Ovary (tissue), 7 donors: ENCODE measurements at regions not wholly inside any gene's neighbourhood (a gene's known extent, or its start where the extent isn't known, plus 50 kb on each side); places are given as distances from the start of the nearest gene placed in this dataset.

Experiments used
- DNase-seq, 5 donors: peaks; one replicate each; pipeline ENCODE4 v3.0.0-alpha.2; 2019 to 2020
- H3K27ac ChIP-seq, 2 donors: fragments of 200-600 bp; one replicate each; pipeline versions ENCODE4 v1.5.1 to v1.8.0; 2019 to 2022
- H3K27me3 ChIP-seq: fragments of 200-600 bp; one replicate; pipeline ENCODE4 v1.8.0; 2022
- H3K36me3 ChIP-seq: fragments of 200-600 bp; sonication (generic); one replicate; pipeline ENCODE4 v1.5.1; 2019
- H3K4me1 ChIP-seq: one replicate; pipeline ENCODE4 v1.8.1; 2013; ENCODE audit warnings: mild to moderate bottlenecking, moderate library complexity; ENCODE audit not compliant: insufficient read depth
- H3K4me3 ChIP-seq: fragments of 200-600 bp; sonication (generic); one replicate; pipeline ENCODE4 v1.5.1; 2017
- H3K9me3 ChIP-seq, 2 donors: fragments of 200-600 bp in 1 of 2; sonication (generic) in 1 of 2; one replicate each; pipeline versions ENCODE4 v1.5.1 to v1.8.1; 2013 to 2019; ENCODE audit warnings: mild to moderate bottlenecking in 1 of 2, moderate library complexity in 1 of 2
- CTCF ChIP-seq, 3 donors: fragments of 450-650 bp in 2 of 3; fragments of 200-600 bp in 1 of 3; IDR thresholded peaks; one replicate each; pipeline versions ENCODE4 v1.5.1 to v1.8.0; 2016 to 2022; ENCODE audit warnings: antibody characterized with exemption in 3 of 3, mild to moderate bottlenecking in 1 of 3
- EP300 ChIP-seq: sonication (generic); formaldehyde crosslinking; IDR thresholded peaks from one replicate; pipeline ENCODE4 v1.6.1; 2017; ENCODE audit warnings: antibody characterized with exemption
- POLR2A ChIP-seq: fragments of 450-650 bp; IDR thresholded peaks from one replicate; pipeline ENCODE4 v1.6.1; 2017; ENCODE audit warnings: antibody characterized with exemption, mild to moderate bottlenecking, moderate library complexity
- WGBS, 3 donors: extraction: QIAGEN DNeasy Blood & Tissue Kit in 1 of 3; methylation state at CpG; one replicate each; pipeline versions ENCODE4 v1.1.5 to v1.1.7; 2013 to 2017; 5-methylcytosine and 5-hydroxymethylcytosine counted together
- intact Hi-C, 4 donors: fragments of 100-400 bp; cut with DNase I; formaldehyde crosslinking; loops; one replicate each; pipeline versions ENCODE4 v1.11.0 to v1.15.1; 2022 to 2023
- donor health status: DM: no; HTN: no; CAD: no; lungs with moderate emphysema.
- donor health status: DM: no; HTN: no; CAD: no.
- donor health status: Bipolar disorder and iron deficiency.
- donor health status: DM: no; HTN: no; CAD: no.
- donor health status: DM: yes; HTN: yes; CAD: no.

GRCh38 chr17:73827627-73828291, 183.5 kb upstream of the SDK2 start:
- Histone ChIP-seq H3K4me1 (no peaks in the 10 kb centered on the region), H3K4me3 (no peak overlapping the region), H3K27me3 (no peaks in the 10 kb centered on the region), H3K9me3 (no peaks in the 10 kb centered on the region), H3K36me3 (no peaks in the 10 kb centered on the region), H3K27ac (no peak overlapping the region)
- intact Hi-C loops, result loop anchor here in 1 of 4 donors (10.0 kb wide), 1 partner anchor 57 kb away; no protein-coding TSS in a partner anchor
- TF ChIP-seq EP300 (no peak), POLR2A (no peak), CTCF (IDR thresholded peaks at IDR 0.05) (no peak)
- DNase-seq, result no peak
- 58 to 65% (median 62%) methylated on average over 19 of the region's 19 CpGs for WGBS, 3 donors

- DNase-seq, result no peak
- intact Hi-C loops, result loop anchor here in 1 of 4 donors (10.0 kb wide), 1 partner anchor 55 kb away; no protein-coding TSS in a partner anchor
- no peaks in the 10 kb centered on the region for H3K9me3 ChIP-seq
- no peaks in the 10 kb centered on the region for H3K27me3 ChIP-seq
- no peak for TF ChIP-seq POLR2A
- no peak for TF ChIP-seq EP300
- TF ChIP-seq CTCF (IDR thresholded peaks at IDR 0.05), result no peak
- H3K27ac ChIP-seq, result no peak overlapping the region
- H3K36me3 ChIP-seq, result no peaks in the 10 kb centered on the region
- 83 to 88% (median 87%) methylated on average over 13 of the region's 13 CpGs for WGBS, 3 donors
- H3K4me3 ChIP-seq, result no peak overlapping the region
- H3K4me1 ChIP-seq, result no peaks in the 10 kb centered on the region
These were observed 185.5 kb upstream of the SDK2 start for GRCh38 chr17:73829676-73830280.

- WGBS, 3 donors, result 85 to 94% (median 90%) methylated on average over 6 of the region's 6 CpGs
- Histone ChIP-seq H3K36me3 (no peaks in the 10 kb centered on the region), H3K27me3 (no peaks in the 10 kb centered on the region), H3K4me1 (no peaks in the 10 kb centered on the region), H3K27ac (no peak overlapping the region), H3K9me3 (no peaks in the 10 kb centered on the region), H3K4me3 (no peak overlapping the region)
- no peak for DNase-seq
- TF ChIP-seq CTCF (IDR thresholded peaks at IDR 0.05) (no peak), EP300 (no peak), POLR2A (no peak)
- intact Hi-C loops, result no loop called here
These were observed 187.5 kb upstream of the SDK2 start for GRCh38 chr17:73831699-73832098.

DNA sequence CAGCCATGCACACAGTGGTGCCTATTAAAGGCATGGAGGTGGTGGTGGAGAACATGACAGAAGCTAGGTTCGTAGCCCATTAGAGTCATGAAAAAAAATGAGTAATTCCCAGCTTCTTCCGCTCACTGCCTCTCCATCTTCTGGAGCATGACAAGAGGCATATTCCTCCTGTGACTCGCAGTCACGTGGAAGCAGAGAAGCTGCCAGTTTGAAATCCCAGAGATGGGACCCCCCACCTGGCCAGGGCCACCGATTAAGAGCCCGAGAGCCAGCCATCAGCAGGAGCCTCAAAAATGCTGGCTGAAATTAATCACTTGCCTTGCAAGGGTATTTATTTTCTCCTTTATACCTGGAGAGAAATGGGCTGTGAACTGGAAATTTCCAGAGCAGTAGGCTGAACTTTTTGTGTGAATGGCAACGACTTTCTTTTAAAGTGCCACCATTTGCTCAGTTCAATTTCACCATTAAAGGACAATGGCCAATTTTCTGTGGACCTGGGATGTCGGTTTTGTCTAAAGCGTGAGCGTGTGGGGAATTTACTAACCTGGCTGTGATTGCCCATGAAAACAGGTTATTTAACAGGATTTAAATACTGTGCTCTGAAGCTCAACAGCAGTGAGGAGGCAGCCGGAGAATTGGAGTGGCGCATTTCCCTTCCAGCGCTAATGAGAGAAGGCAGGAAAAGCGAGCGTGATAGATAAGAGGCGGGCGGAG, 189.7 kb upstream of the SDK2 start:
- Histone ChIP-seq H3K27me3 (no peaks in the 10 kb centered on the region), H3K4me1 (no peaks in the 10 kb centered on the region), H3K9me3 (no peaks in the 10 kb centered on the region), H3K27ac (no peak overlapping the region), H3K36me3 (no peaks in the 10 kb centered on the region), H3K4me3 (no peak overlapping the region)
- DNase-seq, result no peak
- TF ChIP-seq CTCF (IDR thresholded peaks at IDR 0.05) (no peak), POLR2A (no peak), EP300 (no peak)
- 30 to 36% (median 31%) methylated on average over 17 of the region's 17 CpGs for WGBS, 3 donors
- intact Hi-C loops, result no loop called here
